GM12878 (cell line): ENCODE measurements at regions not wholly inside any gene's neighbourhood (a gene's known extent, or its start where the extent isn't known, plus 50 kb on each side); places are given as distances from the start of the nearest gene placed in this dataset.

Experiments used
- ATAC-seq: fragments of 200-7000 bp; cut with Tn5 transposase; 3 replicates; pipeline ENCODE4 v1.9.1; 2020; ENCODE audit warnings: mild to moderate bottlenecking, moderate library complexity
- BruUV-seq: library from RNA; stranded (reverse); fragments of 400-500 nt; replicated peaks from 2 replicates; lab custom pipeline; 2021; lab: Mats Ljungman, UMichigan
- CTCF ChIA-PET: fragments of 300-600 bp; sonication (Branson Sonifier 250); formaldehyde crosslinking; extraction: SDS; loops from one replicate; lab custom pipeline; 2021; ENCODE audit warnings: inconsistent platforms; lab: Yijun Ruan, JAX
- POLR2A ChIA-PET: fragments of 350-600 bp; formaldehyde crosslinking; extraction: SDS; loops from one replicate; lab custom pipeline; 2021; ENCODE audit warnings: inconsistent platforms; lab: Charles Lee
- RAD21 ChIA-PET: fragments of 300-600 bp; sonication (Branson Sonifier 250); formaldehyde crosslinking; loops from one replicate; lab custom pipeline; 2023; ENCODE audit warnings: antibody characterized with exemption; ENCODE audit not compliant: unreplicated experiment; lab: Charles Lee
- SMC1A ChIA-PET: fragments of 300-600 bp; sonication (Branson Sonifier 250); formaldehyde crosslinking; loops from one replicate; lab custom pipeline; 2023; ENCODE audit not compliant: unreplicated experiment, uncharacterized antibody; lab: Charles Lee
- DNase-seq: peaks from one replicate; pipeline ENCODE4 v3.0.0-alpha.2; 2011; ENCODE audit warnings: low read depth, low spot score
- FAIRE-seq: peaks from 3 replicates; lab custom pipeline; 2011; peaks lifted over from hg19 to GRCh38; lab: Jason Lieb, UNC
- H2AFZ ChIP-seq: 2 replicates; pipeline ENCODE4 v1.6.0; 2011; ENCODE audit warnings: low read depth, low read length, control low read depth; ENCODE audit not compliant: control insufficient read depth
- H3K27ac ChIP-seq: 2 replicates; pipeline ENCODE4 v1.5.1; 2011; ENCODE audit warnings: control low read depth; ENCODE audit not compliant: control insufficient read depth, insufficient read depth
- H3K27me3 ChIP-seq, 2 experiments: replicated peaks in 1 of 2; 2 replicates each; pipeline versions ENCODE4 v1.6.0 to v1.6.1; 2011; ENCODE audit warnings: low read length in 1 of 2; ENCODE audit not compliant: control insufficient read depth in 2 of 2, insufficient read depth in 2 of 2
- H3K36me3 ChIP-seq, 2 experiments: 2 replicates each; pipeline ENCODE4 v1.5.1; 2011; ENCODE audit warnings: low read length in 1 of 2; ENCODE audit not compliant: control insufficient read depth in 2 of 2, insufficient read depth in 2 of 2
- H3K4me1 ChIP-seq: 2 replicates; pipeline ENCODE4 v1.6.1; 2011; ENCODE audit warnings: mild to moderate bottlenecking, low read length, moderate library complexity, mixed read lengths; ENCODE audit not compliant: control insufficient read depth, insufficient read depth
- H3K4me2 ChIP-seq: 2 replicates; pipeline ENCODE4 v1.6.0; 2011; ENCODE audit warnings: control low read depth; ENCODE audit not compliant: control insufficient read depth, insufficient read depth
- H3K4me3 ChIP-seq: fragments of 200-600 bp; sonication (generic); 2 replicates; pipeline ENCODE4 v1.5.1; 2016
- H3K79me2 ChIP-seq: 2 replicates; pipeline ENCODE4 v1.6.0; 2011; ENCODE audit warnings: low read length; ENCODE audit not compliant: control insufficient read depth, insufficient read depth
- H3K9ac ChIP-seq: 2 replicates; pipeline ENCODE4 v1.8.0; 2011; ENCODE audit warnings: low read length, control low read depth, mixed read lengths; ENCODE audit not compliant: control insufficient read depth, insufficient read depth
- H3K9me3 ChIP-seq: replicated peaks from 3 replicates; pipeline ENCODE4 v1.5.1; 2011; ENCODE audit warnings: mild to moderate bottlenecking, low read length; ENCODE audit not compliant: control insufficient read depth, insufficient read depth
- H4K20me1 ChIP-seq: 2 replicates; pipeline ENCODE4 v1.6.0; 2011; ENCODE audit not compliant: control insufficient read depth, insufficient read depth
- ATF3 ChIP-seq: IDR thresholded peaks from 2 replicates; pipeline ENCODE4 v1.6.1; 2011; ENCODE audit warnings: low read depth, mild to moderate bottlenecking, low read length, moderate library complexity, borderline replicate concordance; ENCODE audit errors: extremely low read depth
- CEBPB ChIP-seq, 2 experiments: fragments of 150-350 bp in 1 of 2; IDR thresholded peaks; 2 replicates each; pipeline ENCODE4 v1.6.1; 2012 to 2014; ENCODE audit warnings: low read depth in 2 of 2, low read length in 2 of 2, borderline replicate concordance in 1 of 2, inconsistent platforms in 1 of 2
- FOXK2 ChIP-seq: fragments of 450-650 bp; IDR thresholded peaks from 2 replicates; pipeline ENCODE4 v1.6.1; 2017; ENCODE audit warnings: mild to moderate bottlenecking, moderate library complexity
- FOXM1 ChIP-seq: IDR thresholded peaks from 2 replicates; pipeline ENCODE4 v1.6.1; 2012; ENCODE audit warnings: low read depth, mild to moderate bottlenecking, inconsistent platforms, low read length, moderate library complexity
- HSF1 ChIP-seq: fragments of 150-350 bp; IDR thresholded peaks from 2 replicates; pipeline ENCODE4 v1.6.1; 2014; ENCODE audit warnings: mild to moderate bottlenecking, low read depth, low read length
- IKZF1 ChIP-seq: fragments of 450-650 bp; conservative IDR thresholded peaks from 2 replicates; pipeline ENCODE4 v1.6.1; 2017; ENCODE audit warnings: antibody characterized with exemption, mild to moderate bottlenecking
- NFYA ChIP-seq: IDR thresholded peaks from 2 replicates; pipeline ENCODE4 v1.6.1; 2011; ENCODE audit warnings: low read depth, mild to moderate bottlenecking, low read length, improper control_type of control experiment, borderline replicate concordance
- NR2C1 ChIP-seq: fragments of 450-650 bp; IDR thresholded peaks from 2 replicates; pipeline ENCODE4 v1.6.1; 2017; ENCODE audit warnings: antibody characterized with exemption, mild to moderate bottlenecking, moderate library complexity
- NRF1 ChIP-seq: conservative IDR thresholded peaks from 2 replicates; pipeline ENCODE4 v1.6.1; 2011; ENCODE audit warnings: mild to moderate bottlenecking, low read depth, low read length, improper control_type of control experiment
- RAD51 ChIP-seq: fragments of 450-650 bp; IDR thresholded peaks from 2 replicates; pipeline ENCODE4 v1.6.1; 2016; ENCODE audit warnings: moderate library complexity, mild to moderate bottlenecking, inconsistent platforms
- USF1 ChIP-seq: IDR thresholded peaks from 2 replicates; pipeline ENCODE4 v1.6.1; 2011; ENCODE audit warnings: borderline replicate concordance, low read depth, mild to moderate bottlenecking, moderate library complexity, mixed read lengths, low read length; ENCODE audit not compliant: insufficient read depth; ENCODE audit errors: extremely low read length
- ZSCAN29 ChIP-seq: fragments of 450-650 bp; IDR thresholded peaks from 2 replicates; pipeline ENCODE4 v1.6.1; 2017; ENCODE audit warnings: mild to moderate bottlenecking, moderate library complexity
- WGBS: methylation state at CpG from one replicate; pipeline ENCODE4 v1.1.6; 2016; ENCODE audit warnings: low lambda C conversion rate; ENCODE audit not compliant: insufficient replicate concordance, insufficient coverage; ENCODE audit errors: missing lambda C conversion rate; 5-methylcytosine and 5-hydroxymethylcytosine counted together
- in situ Hi-C: fragments of 300-500 bp; cut with MboI; formaldehyde crosslinking; loops from 9 replicates; pipeline ENCODE4 v1.14.3; 2018; ENCODE audit warnings: mixed read lengths
- intact Hi-C: fragments of 100-400 bp; cut with micrococcal nuclease; formaldehyde crosslinking; loops from one replicate; pipeline ENCODE4 v1.14.2; 2022; ENCODE audit not compliant: unreplicated experiment
- TF ChIP-seq, protein P1 (sequence below): fragments of 450-650 bp; formaldehyde crosslinking; IDR thresholded peaks from 2 replicates; pipeline ENCODE4 v1.4.0; 2020; ENCODE audit warnings: mild to moderate bottlenecking, moderate library complexity
- TF ChIP-seq, protein P2 (sequence below): IDR thresholded peaks from 2 replicates; pipeline ENCODE4 v1.6.1; 2012; ENCODE audit warnings: mild to moderate bottlenecking, low read depth, low read length

GRCh38 chr17:63379636-63380035 lies 66.5 kb downstream of the CYB561 start:
- SMC1A ChIA-PET = no interaction called here
- no peak for DNase-seq
- 4% methylated on average over 5 of the region's 5 CpGs for WGBS
- Histone ChIP-seq H3K4me3 (no peak overlapping the region), H3K9me3 (no peaks in the 10 kb centered on the region; the same call in 2 of the 3 replicates), H4K20me1 (no peaks in the 10 kb centered on the region), H3K9ac (no peak overlapping the region), H3K27ac (no peak overlapping the region), H3K27me3 (no peaks in the 10 kb centered on the region), H2AFZ (no peak overlapping the region), H3K36me3 (no peaks in the 10 kb centered on the region), H3K4me2 (no peak overlapping the region), H3K4me1 (no peaks in the 10 kb centered on the region), H3K79me2 (no peaks in the 10 kb centered on the region)
- no peak for FAIRE-seq
- CTCF ChIA-PET = no interaction called here
- intact Hi-C loops = no loop called here
- in situ Hi-C loops = no loop called here
- no TSS peak for BruUV-seq
- ATAC-seq = no peak
- RAD21 ChIA-PET = no interaction called here
- POLR2A ChIA-PET = no interaction called here
- no peak for TF ChIP-seq FOXM1
- no peak for TF ChIP-seq NRF1
- no peak for TF ChIP-seq NR2C1
- TF ChIP-seq FOXK2 = no peak
- TF ChIP-seq, protein P1, sequence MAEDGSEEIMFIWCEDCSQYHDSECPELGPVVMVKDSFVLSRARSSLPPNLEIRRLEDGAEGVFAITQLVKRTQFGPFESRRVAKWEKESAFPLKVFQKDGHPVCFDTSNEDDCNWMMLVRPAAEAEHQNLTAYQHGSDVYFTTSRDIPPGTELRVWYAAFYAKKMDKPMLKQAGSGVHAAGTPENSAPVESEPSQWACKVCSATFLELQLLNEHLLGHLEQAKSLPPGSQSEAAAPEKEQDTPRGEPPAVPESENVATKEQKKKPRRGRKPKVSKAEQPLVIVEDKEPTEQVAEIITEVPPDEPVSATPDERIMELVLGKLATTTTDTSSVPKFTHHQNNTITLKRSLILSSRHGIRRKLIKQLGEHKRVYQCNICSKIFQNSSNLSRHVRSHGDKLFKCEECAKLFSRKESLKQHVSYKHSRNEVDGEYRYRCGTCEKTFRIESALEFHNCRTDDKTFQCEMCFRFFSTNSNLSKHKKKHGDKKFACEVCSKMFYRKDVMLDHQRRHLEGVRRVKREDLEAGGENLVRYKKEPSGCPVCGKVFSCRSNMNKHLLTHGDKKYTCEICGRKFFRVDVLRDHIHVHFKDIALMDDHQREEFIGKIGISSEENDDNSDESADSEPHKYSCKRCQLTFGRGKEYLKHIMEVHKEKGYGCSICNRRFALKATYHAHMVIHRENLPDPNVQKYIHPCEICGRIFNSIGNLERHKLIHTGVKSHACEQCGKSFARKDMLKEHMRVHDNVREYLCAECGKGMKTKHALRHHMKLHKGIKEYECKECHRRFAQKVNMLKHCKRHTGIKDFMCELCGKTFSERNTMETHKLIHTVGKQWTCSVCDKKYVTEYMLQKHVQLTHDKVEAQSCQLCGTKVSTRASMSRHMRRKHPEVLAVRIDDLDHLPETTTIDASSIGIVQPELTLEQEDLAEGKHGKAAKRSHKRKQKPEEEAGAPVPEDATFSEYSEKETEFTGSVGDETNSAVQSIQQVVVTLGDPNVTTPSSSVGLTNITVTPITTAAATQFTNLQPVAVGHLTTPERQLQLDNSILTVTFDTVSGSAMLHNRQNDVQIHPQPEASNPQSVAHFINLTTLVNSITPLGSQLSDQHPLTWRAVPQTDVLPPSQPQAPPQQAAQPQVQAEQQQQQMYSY (CRISPR knock-in tag) = no peak
- TF ChIP-seq CEBPB (IDR thresholded peaks at IDR 0.05; ENCODE audit: borderline replicate concordance in 1 of 2, low read depth in 2 of 2, low read length in 2 of 2) = no peak
- no peak for TF ChIP-seq USF1
- no peak for TF ChIP-seq IKZF1
- TF ChIP-seq NFYA = no peak
- no peak for TF ChIP-seq ZSCAN29
- no peak for TF ChIP-seq ATF3
- no peak for TF ChIP-seq HSF1
- TF ChIP-seq, protein P2, sequence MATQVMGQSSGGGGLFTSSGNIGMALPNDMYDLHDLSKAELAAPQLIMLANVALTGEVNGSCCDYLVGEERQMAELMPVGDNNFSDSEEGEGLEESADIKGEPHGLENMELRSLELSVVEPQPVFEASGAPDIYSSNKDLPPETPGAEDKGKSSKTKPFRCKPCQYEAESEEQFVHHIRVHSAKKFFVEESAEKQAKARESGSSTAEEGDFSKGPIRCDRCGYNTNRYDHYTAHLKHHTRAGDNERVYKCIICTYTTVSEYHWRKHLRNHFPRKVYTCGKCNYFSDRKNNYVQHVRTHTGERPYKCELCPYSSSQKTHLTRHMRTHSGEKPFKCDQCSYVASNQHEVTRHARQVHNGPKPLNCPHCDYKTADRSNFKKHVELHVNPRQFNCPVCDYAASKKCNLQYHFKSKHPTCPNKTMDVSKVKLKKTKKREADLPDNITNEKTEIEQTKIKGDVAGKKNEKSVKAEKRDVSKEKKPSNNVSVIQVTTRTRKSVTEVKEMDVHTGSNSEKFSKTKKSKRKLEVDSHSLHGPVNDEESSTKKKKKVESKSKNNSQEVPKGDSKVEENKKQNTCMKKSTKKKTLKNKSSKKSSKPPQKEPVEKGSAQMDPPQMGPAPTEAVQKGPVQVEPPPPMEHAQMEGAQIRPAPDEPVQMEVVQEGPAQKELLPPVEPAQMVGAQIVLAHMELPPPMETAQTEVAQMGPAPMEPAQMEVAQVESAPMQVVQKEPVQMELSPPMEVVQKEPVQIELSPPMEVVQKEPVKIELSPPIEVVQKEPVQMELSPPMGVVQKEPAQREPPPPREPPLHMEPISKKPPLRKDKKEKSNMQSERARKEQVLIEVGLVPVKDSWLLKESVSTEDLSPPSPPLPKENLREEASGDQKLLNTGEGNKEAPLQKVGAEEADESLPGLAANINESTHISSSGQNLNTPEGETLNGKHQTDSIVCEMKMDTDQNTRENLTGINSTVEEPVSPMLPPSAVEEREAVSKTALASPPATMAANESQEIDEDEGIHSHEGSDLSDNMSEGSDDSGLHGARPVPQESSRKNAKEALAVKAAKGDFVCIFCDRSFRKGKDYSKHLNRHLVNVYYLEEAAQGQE = no peak
- no peak for TF ChIP-seq RAD51
